VCaP (cell line): ENCODE measurements at regions not wholly inside any gene's neighbourhood (a gene's known extent, or its start where the extent isn't known, plus 50 kb on each side); places are given as distances from the start of the nearest gene placed in this dataset.

Experiments used
- H3K27ac ChIP-seq: fragments of 450-650 bp; 2 replicates; pipeline ENCODE4 v1.5.1; 2017
- CTCF ChIP-seq: fragments of 450-650 bp; conservative IDR thresholded peaks from 2 replicates; pipeline ENCODE4 v1.5.1; 2017; ENCODE audit warnings: mild to moderate bottlenecking, moderate library complexity

DNA sequence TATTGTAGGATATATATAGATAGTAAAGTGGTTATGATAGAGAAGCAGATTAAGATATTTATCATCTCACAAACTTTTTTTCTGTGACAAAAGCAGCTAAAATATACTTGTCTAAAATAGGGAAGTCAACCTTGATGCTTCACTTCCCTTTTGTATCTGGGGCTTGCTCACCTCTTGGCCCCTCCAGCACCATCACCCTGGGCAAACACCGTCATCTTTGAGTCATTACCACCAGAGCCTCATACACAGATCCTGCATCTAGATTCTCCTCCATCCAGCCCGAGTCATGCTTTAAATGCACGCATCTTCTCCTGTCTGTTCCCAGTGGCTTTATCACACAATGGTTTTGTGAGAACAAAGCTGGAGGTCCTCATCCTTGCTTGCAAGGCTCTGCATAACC is 1062.7 kb upstream of the EEF2KMT start:
- TF ChIP-seq CTCF, result no peak
- H3K27ac ChIP-seq, result no peak overlapping the region

GRCh38 chr16:6157806-6158205 is 1060.2 kb upstream of the EEF2KMT start:
- no peak for TF ChIP-seq CTCF

GRCh38 chr16:6155271-6155670 is 1057.7 kb upstream of the EEF2KMT start:
- no peak for TF ChIP-seq CTCF
- no peak overlapping the region for H3K27ac ChIP-seq

More at GRCh38 chr16:6157806-6158205, 1060.2 kb upstream of the EEF2KMT start:
- H3K27ac ChIP-seq, result no peak overlapping the region

- no peak for TF ChIP-seq CTCF
- no peak overlapping the region for H3K27ac ChIP-seq
Observed at GRCh38 chr16:6153901-6154300, 1056.3 kb upstream of the EEF2KMT start.

DNA sequence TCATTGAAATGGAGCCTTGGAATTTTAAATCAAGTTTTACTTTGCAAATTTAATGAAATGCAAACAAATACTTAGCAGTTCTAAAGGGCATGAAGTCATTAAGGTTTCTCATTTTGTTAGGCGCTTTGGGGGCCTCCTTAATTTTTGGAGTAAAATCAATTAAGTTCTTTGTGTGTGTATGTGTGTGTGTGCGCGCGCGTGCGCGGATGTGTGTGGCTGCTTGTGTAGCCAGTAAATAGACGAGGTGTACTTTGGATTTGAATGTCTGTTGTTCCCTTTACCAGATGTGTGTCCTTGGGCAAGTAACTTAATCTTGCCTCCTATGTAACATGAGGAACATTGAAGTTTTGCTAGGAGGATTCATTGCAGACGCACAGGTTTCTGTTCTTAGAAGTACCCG is 1051.4 kb upstream of the EEF2KMT start:
- TF ChIP-seq CTCF, result no peak
- no peak overlapping the region for H3K27ac ChIP-seq

DNA sequence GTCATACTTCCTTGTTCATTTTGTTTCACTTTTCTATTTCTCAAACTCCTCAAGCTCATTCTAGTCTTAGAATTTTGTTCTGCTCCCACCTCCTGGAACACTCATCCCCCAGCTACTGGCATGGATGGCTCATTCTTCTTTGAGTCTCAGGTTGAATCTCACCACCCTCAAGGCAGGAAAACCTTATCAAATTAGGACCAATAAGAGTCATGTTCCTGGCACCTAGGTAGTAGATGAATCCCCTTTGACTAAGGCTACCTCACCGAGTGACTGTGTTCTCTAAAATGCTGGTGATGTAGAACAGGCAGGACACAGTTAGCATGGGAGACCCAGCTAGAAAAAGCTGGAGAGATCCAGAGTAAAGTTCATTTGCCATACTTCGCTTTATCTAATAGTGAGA is 1050.8 kb upstream of the EEF2KMT start:
- no peak for TF ChIP-seq CTCF
- H3K27ac ChIP-seq, result no peak overlapping the region

- no peak for TF ChIP-seq CTCF
- no peak overlapping the region for H3K27ac ChIP-seq
Observed at GRCh38 chr16:6146874-6147425, 1049.4 kb upstream of the EEF2KMT start.
